SK-N-SH (cell line): ENCODE measurements at regions not wholly inside any gene's neighbourhood (a gene's known extent, or its start where the extent isn't known, plus 50 kb on each side); places are given as distances from the start of the nearest gene placed in this dataset.

Experiments used
- CTCF ChIA-PET: fragments of 300-600, 350-600 bp; formaldehyde crosslinking; extraction: SDS; loops from one replicate; lab custom pipeline; 2021; lab: Yijun Ruan, JAX
- POLR2A ChIA-PET: fragments of 350-600 bp; sonication (Branson Sonifier 250); formaldehyde crosslinking; extraction: SDS; loops from one replicate; lab custom pipeline; 2020; ENCODE audit warnings: antibody characterized with exemption, inconsistent platforms; lab: Yijun Ruan, JAX
- DNase-seq: peaks from one replicate; pipeline ENCODE4 v3.0.0; 2012
- H2AFZ ChIP-seq: fragments of 200-600 bp; sonication (generic); 2 replicates; pipeline ENCODE4 v1.8.1; 2016; ENCODE audit warnings: antibody characterized with exemption, mild to moderate bottlenecking, low read depth
- H3F3A ChIP-seq: fragments of 200-600 bp; sonication (generic); replicated peaks from 2 replicates; pipeline ENCODE3; 2016; ENCODE audit warnings: antibody characterized with exemption, mild to moderate bottlenecking; ENCODE audit not compliant: insufficient read depth
- H3K27ac ChIP-seq, 2 experiments: fragments of 200-500 bp in 1 of 2; fragments of 200-600 bp in 1 of 2; sonication (Bioruptor generic) in 1 of 2; sonication (generic), shearing (Covaris generic) in 1 of 2; 2 replicates each; pipeline versions ENCODE4 v1.5.1 to v1.6.1; 2014 to 2016; ENCODE audit warnings: low read depth in 2 of 2, inconsistent platforms in 1 of 2, low read length in 1 of 2, mild to moderate bottlenecking in 1 of 2, mixed read lengths in 1 of 2
- H3K27me3 ChIP-seq: fragments of 200-600 bp; sonication (generic), shearing (Covaris generic); 2 replicates; pipeline ENCODE4 v1.6.1; 2016; ENCODE audit warnings: mixed run types; ENCODE audit not compliant: insufficient read depth
- H3K36me3 ChIP-seq, 2 experiments: fragments of 200-500 bp in 1 of 2; fragments of 200-600 bp in 1 of 2; sonication (Bioruptor generic) in 1 of 2; sonication (generic) in 1 of 2; replicated peaks in 1 of 2; 2 replicates each; pipeline versions ENCODE3 to v1.5.1; 2014 to 2016; ENCODE audit warnings: low read length in 1 of 2, mild to moderate bottlenecking in 1 of 2; ENCODE audit not compliant: insufficient read depth in 2 of 2, control insufficient read depth in 1 of 2
- H3K4me1 ChIP-seq, 2 experiments: fragments of 200-500 bp in 1 of 2; fragments of 200-600 bp in 1 of 2; sonication (Bioruptor generic) in 1 of 2; sonication (generic), shearing (Covaris generic) in 1 of 2; 2 replicates each; pipeline versions ENCODE4 v1.5.1 to v1.6.1; 2014 to 2016; ENCODE audit warnings: low read depth in 1 of 2, low read length in 1 of 2, mixed run types in 1 of 2; ENCODE audit not compliant: insufficient read depth in 2 of 2, control insufficient read depth in 1 of 2
- H3K4me2 ChIP-seq: fragments of 200-600 bp; sonication (generic), shearing (Covaris generic); 2 replicates; pipeline ENCODE4 v1.6.1; 2017; ENCODE audit warnings: mixed run types
- H3K4me3 ChIP-seq, 2 experiments: fragments of 200-500 bp in 1 of 2; fragments of 200-600 bp in 1 of 2; sonication (Bioruptor generic) in 1 of 2; sonication (generic), shearing (Covaris generic) in 1 of 2; 2 replicates each; pipeline versions ENCODE4 v1.5.1 to v1.8.1; 2014 to 2016; ENCODE audit warnings: low read depth in 2 of 2, inconsistent platforms in 1 of 2, low read length in 1 of 2, mild to moderate bottlenecking in 1 of 2, mixed read lengths in 1 of 2, moderate library complexity in 1 of 2
- H3K79me2 ChIP-seq: fragments of 200-600 bp; sonication (generic); 2 replicates; pipeline ENCODE4 v1.8.1; 2017; ENCODE audit warnings: mild to moderate bottlenecking; ENCODE audit not compliant: insufficient read depth
- H3K9ac ChIP-seq: fragments of 200-600 bp; sonication (generic); 2 replicates; pipeline ENCODE4 v1.6.1; 2017; ENCODE audit warnings: mixed run types
- H3K9me2 ChIP-seq: fragments of 200-600 bp; sonication (generic); 2 replicates; pipeline ENCODE4 v1.6.1; 2017; ENCODE audit warnings: mixed run types
- H3K9me3 ChIP-seq: fragments of 200-600 bp; sonication (generic); 2 replicates; pipeline ENCODE4 v1.6.1; 2017; ENCODE audit warnings: mixed run types, mild to moderate bottlenecking, moderate library complexity
- H4K20me1 ChIP-seq: fragments of 200-600 bp; sonication (generic); 2 replicates; pipeline ENCODE4 v1.6.1; 2017; ENCODE audit warnings: mild to moderate bottlenecking, mixed run types; ENCODE audit not compliant: insufficient read depth
- CHD2 ChIP-seq: fragments of 150-350 bp; IDR thresholded peaks from 2 replicates; pipeline ENCODE4 v1.6.1; 2018; ENCODE audit warnings: low read length; ENCODE audit not compliant: partially characterized antibody
- ELF1 ChIP-seq: IDR thresholded peaks from 2 replicates; pipeline ENCODE4 v1.4.0; 2012
- EP300 ChIP-seq, 2 experiments: IDR thresholded peaks; 2 replicates each; pipeline versions ENCODE4 v1.4.0 to v1.6.1; 2012; ENCODE audit warnings: borderline replicate concordance in 1 of 2, low read depth in 1 of 2, low read length in 1 of 2
- EZH2phosphoT487 ChIP-seq: fragments of 200-600 bp; sonication (generic); IDR thresholded peaks from 2 replicates; pipeline ENCODE4 v1.6.1; 2017; ENCODE audit warnings: low read depth, mixed run types, mild to moderate bottlenecking, antibody characterized with exemption, moderate library complexity, borderline replicate concordance
- FOXJ3 ChIP-seq: sonication (generic); formaldehyde crosslinking; IDR thresholded peaks from 2 replicates; pipeline ENCODE4 v1.5.1; 2020; ENCODE audit warnings: mild to moderate bottlenecking, missing genetic modification reagents
- FOXM1 ChIP-seq: IDR thresholded peaks from 2 replicates; pipeline ENCODE4 v1.4.0; 2012; ENCODE audit warnings: low read depth, mild to moderate bottlenecking
- GABPA ChIP-seq: IDR thresholded peaks from 2 replicates; pipeline ENCODE4 v1.4.0; 2012; ENCODE audit warnings: low read depth, mild to moderate bottlenecking
- JUND ChIP-seq: IDR thresholded peaks from 2 replicates; pipeline ENCODE4 v1.4.0; 2012
- MXI1 ChIP-seq: IDR thresholded peaks from 2 replicates; pipeline ENCODE4 v1.6.1; 2012; ENCODE audit warnings: mild to moderate bottlenecking, low read depth, low read length, improper control_type of control experiment
- NFIC ChIP-seq: IDR thresholded peaks from 2 replicates; pipeline ENCODE4 v1.4.0; 2012; ENCODE audit warnings: borderline replicate concordance
- RFX5 ChIP-seq: IDR thresholded peaks from 2 replicates; pipeline ENCODE4 v1.6.1; 2012; ENCODE audit warnings: mild to moderate bottlenecking, improper control_type of control experiment, low read length
- SIN3A ChIP-seq: IDR thresholded peaks from 2 replicates; pipeline ENCODE4 v1.6.1; 2012; ENCODE audit warnings: low read depth, mild to moderate bottlenecking, low read length, moderate library complexity, borderline replicate concordance
- TAF1 ChIP-seq: IDR thresholded peaks from 2 replicates; pipeline ENCODE4 v1.6.1; 2012; ENCODE audit warnings: low read depth, mild to moderate bottlenecking, low read length, moderate library complexity, borderline replicate concordance
- TCF12 ChIP-seq: IDR thresholded peaks from 2 replicates; pipeline ENCODE4 v1.4.0; 2012
- YY1 ChIP-seq: IDR thresholded peaks from 2 replicates; pipeline ENCODE4 v1.4.0; 2012; ENCODE audit warnings: low read depth, mild to moderate bottlenecking
- WGBS: methylation state at CpG from one replicate; pipeline ENCODE4 v1.1.6; 2017; ENCODE audit warnings: low lambda C conversion rate; 5-methylcytosine and 5-hydroxymethylcytosine counted together
- TF ChIP-seq, protein P1 (sequence below): IDR thresholded peaks from 2 replicates; pipeline ENCODE4 v1.4.0; 2012; ENCODE audit warnings: low read depth, borderline replicate concordance
- TF ChIP-seq, protein P2 (sequence below): IDR thresholded peaks from 2 replicates; pipeline ENCODE4; 2012
- TF ChIP-seq, protein P3 (sequence below): fragments of 150-350 bp; IDR thresholded peaks from 2 replicates; pipeline ENCODE4 v1.6.1; 2017; ENCODE audit warnings: antibody characterized with exemption, low read length, low read depth, borderline replicate concordance
- TF ChIP-seq, protein P4 (sequence below): fragments of 150-350 bp; IDR thresholded peaks from 2 replicates; pipeline ENCODE4 v1.6.1; 2016; ENCODE audit warnings: mild to moderate bottlenecking, low read depth, low read length

DNA sequence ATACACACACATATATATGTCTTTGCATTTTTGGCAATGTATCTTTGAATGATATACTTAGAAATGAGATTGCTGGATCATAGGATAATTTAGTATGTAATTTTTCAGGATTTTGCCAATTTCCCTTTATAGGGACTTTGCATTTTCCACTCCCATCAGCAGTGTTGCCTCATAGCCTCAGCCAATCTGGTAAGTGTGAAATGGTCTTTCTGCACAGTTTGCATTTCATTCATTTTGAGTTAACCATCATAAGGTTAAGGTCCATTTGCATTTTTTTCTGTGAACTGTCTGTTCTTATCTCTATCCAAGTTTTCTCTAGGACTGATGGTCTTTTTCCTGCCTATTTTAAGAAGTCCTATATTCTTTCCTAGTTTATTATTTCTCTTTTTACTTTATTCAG lies 474.8 kb downstream of the ZNF674 start:
- Histone ChIP-seq H4K20me1 (no peaks in the 10 kb centered on the region), H3K79me2 (no peaks in the 10 kb centered on the region), H3K9me2 (no peaks in the 10 kb centered on the region), H3K27me3 (no peaks in the 10 kb centered on the region), H3K36me3 (no peaks in the 10 kb centered on the region), H3F3A (no peaks in the 10 kb centered on the region), H2AFZ (no peak overlapping the region), H3K4me3 (no peak overlapping the region), H3K4me2 (no peak overlapping the region), H3K4me1 (no peaks in the 10 kb centered on the region), H3K9me3 (no peaks in the 10 kb centered on the region), H3K27ac (no peak overlapping the region), H3K9ac (no peak overlapping the region)
- no peak for DNase-seq
- TF ChIP-seq, protein P1, sequence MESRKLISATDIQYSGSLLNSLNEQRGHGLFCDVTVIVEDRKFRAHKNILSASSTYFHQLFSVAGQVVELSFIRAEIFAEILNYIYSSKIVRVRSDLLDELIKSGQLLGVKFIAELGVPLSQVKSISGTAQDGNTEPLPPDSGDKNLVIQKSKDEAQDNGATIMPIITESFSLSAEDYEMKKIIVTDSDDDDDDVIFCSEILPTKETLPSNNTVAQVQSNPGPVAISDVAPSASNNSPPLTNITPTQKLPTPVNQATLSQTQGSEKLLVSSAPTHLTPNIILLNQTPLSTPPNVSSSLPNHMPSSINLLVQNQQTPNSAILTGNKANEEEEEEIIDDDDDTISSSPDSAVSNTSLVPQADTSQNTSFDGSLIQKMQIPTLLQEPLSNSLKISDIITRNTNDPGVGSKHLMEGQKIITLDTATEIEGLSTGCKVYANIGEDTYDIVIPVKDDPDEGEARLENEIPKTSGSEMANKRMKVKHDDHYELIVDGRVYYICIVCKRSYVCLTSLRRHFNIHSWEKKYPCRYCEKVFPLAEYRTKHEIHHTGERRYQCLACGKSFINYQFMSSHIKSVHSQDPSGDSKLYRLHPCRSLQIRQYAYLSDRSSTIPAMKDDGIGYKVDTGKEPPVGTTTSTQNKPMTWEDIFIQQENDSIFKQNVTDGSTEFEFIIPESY: no peak
- no peak for TF ChIP-seq SIN3A
- TF ChIP-seq TCF12: no peak
- no peak for TF ChIP-seq EZH2phosphoT487
- TF ChIP-seq EP300 (IDR thresholded peaks at IDR 0.05; ENCODE audit: borderline replicate concordance in 1 of 2, low read depth in 1 of 2, low read length in 1 of 2): no peak
- ChIA-PET CTCF (no interaction called here), POLR2A (no interaction called here)

DNA sequence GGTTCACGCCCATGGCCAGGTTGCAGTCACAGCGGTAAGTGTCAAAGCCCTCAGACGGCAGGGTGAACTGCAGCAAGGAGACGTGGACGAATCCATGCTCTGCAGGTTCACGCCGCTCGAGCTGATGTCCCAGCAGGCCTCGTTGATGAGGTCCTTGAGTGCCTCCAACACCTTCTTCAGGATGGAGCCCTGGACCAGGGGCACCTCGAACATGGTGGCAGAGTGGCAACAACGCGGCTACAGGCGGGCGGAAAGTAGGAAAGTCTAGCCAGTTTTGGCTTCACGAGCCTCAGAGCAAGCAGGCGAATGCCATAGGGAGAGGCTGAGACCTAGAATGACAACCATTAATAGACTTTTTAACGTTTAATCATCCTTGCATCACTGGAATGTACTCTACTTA lies 485.9 kb downstream of the ZNF674 start:
- H3K4me2 ChIP-seq: no peak overlapping the region
- no peak overlapping the region for H3K9ac ChIP-seq
- no peak for DNase-seq
- POLR2A ChIA-PET: no interaction called here
- no peak for TF ChIP-seq YY1
- TF ChIP-seq FOXM1: no peak
- TF ChIP-seq JUND: no peak
- 0 out of 2 replicates have a peak, but pooled peaks cover 4% of the 10 kb centered on the region for H3K9me2 ChIP-seq
- H3K36me3 ChIP-seq: no peaks in the 10 kb centered on the region
- no peak overlapping the region for H3K27ac ChIP-seq
- H3K27me3 ChIP-seq: no peaks in the 10 kb centered on the region; the same call in 1 of the 2 replicates
- H2AFZ ChIP-seq: no peak overlapping the region
- CTCF ChIA-PET: no interaction called here
- H3K4me3 ChIP-seq: no peak overlapping the region
- WGBS: 18% methylated on average over 16 of the region's 17 CpGs
- H3K9me3 ChIP-seq: no peaks in the 10 kb centered on the region
- no peaks in the 10 kb centered on the region for H3F3A ChIP-seq
- no peaks in the 10 kb centered on the region for H3K79me2 ChIP-seq
- no peaks in the 10 kb centered on the region for H3K4me1 ChIP-seq
- no peaks in the 10 kb centered on the region for H4K20me1 ChIP-seq

DNA sequence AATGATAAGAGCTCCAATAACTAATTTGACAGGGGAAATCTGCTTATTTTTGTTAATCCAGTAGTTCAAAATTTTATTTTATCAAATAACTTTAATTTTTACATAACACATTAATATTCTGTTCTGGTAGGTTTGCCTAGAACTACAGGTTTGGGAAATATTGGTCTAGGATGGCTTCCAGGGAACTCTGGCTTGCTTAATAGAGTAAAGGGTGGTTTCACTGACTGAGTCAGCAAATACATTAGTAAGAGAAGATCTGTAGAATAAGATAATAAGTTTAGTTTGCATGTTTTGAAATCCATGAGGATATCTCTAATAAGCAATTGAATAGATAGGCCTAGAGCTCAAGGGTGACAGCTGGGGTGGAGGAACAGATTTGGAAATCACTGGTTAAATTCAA lies 500.7 kb downstream of the ZNF674 start:
- POLR2A ChIA-PET: no interaction called here
- DNase-seq: no peak
- H3F3A ChIP-seq: no peaks in the 10 kb centered on the region
- H3K9me2 ChIP-seq: no peaks in the 10 kb centered on the region
- H2AFZ ChIP-seq: no peak overlapping the region
- H3K27me3 ChIP-seq: no peaks in the 10 kb centered on the region
- no peaks in the 10 kb centered on the region for H3K79me2 ChIP-seq
- H3K4me3 ChIP-seq: no peak overlapping the region
- no peaks in the 10 kb centered on the region for H3K4me1 ChIP-seq
- H3K9ac ChIP-seq: no peak overlapping the region
- CTCF ChIA-PET: interaction anchor here (0.6 kb wide), 1 partner anchor 1836 kb away, joined by 3 read pairs; no protein-coding TSS in a partner anchor
- H3K4me2 ChIP-seq: no peak overlapping the region
- H3K9me3 ChIP-seq: peaks cover 11% of the 10 kb centered on the region; the same call in 1 of the 2 replicates
- H3K27ac ChIP-seq: no peak overlapping the region
- H3K36me3 ChIP-seq: no peaks in the 10 kb centered on the region
- H4K20me1 ChIP-seq: no peaks in the 10 kb centered on the region
- TF ChIP-seq TAF1: no peak
- no peak for TF ChIP-seq ELF1
- TF ChIP-seq FOXJ3 (CRISPR knock-in tag): no peak
- TF ChIP-seq RFX5: no peak
- TF ChIP-seq, protein P2, sequence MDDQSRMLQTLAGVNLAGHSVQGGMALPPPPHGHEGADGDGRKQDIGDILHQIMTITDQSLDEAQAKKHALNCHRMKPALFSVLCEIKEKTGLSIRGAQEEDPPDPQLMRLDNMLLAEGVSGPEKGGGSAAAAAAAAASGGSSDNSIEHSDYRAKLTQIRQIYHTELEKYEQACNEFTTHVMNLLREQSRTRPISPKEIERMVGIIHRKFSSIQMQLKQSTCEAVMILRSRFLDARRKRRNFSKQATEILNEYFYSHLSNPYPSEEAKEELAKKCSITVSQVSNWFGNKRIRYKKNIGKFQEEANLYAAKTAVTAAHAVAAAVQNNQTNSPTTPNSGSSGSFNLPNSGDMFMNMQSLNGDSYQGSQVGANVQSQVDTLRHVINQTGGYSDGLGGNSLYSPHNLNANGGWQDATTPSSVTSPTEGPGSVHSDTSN: no peak
- TF ChIP-seq GABPA: no peak
- TF ChIP-seq CHD2: no peak
- TF ChIP-seq MXI1: no peak
- no peak for TF ChIP-seq NFIC
- TF ChIP-seq, protein P3, sequence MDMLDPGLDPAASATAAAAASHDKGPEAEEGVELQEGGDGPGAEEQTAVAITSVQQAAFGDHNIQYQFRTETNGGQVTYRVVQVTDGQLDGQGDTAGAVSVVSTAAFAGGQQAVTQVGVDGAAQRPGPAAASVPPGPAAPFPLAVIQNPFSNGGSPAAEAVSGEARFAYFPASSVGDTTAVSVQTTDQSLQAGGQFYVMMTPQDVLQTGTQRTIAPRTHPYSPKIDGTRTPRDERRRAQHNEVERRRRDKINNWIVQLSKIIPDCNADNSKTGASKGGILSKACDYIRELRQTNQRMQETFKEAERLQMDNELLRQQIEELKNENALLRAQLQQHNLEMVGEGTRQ: no peak
- no peak for TF ChIP-seq SIN3A
- TF ChIP-seq FOXM1: no peak
- TF ChIP-seq EP300 (IDR thresholded peaks at IDR 0.05; ENCODE audit: borderline replicate concordance in 1 of 2, low read depth in 1 of 2, low read length in 1 of 2): no peak
- no peak for TF ChIP-seq JUND
- TF ChIP-seq, protein P4, sequence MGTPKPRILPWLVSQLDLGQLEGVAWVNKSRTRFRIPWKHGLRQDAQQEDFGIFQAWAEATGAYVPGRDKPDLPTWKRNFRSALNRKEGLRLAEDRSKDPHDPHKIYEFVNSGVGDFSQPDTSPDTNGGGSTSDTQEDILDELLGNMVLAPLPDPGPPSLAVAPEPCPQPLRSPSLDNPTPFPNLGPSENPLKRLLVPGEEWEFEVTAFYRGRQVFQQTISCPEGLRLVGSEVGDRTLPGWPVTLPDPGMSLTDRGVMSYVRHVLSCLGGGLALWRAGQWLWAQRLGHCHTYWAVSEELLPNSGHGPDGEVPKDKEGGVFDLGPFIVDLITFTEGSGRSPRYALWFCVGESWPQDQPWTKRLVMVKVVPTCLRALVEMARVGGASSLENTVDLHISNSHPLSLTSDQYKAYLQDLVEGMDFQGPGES: no peak
